SK-N-SH (cell line): ENCODE measurements at regions not wholly inside any gene's neighbourhood (a gene's known extent, or its start where the extent isn't known, plus 50 kb on each side); places are given as distances from the start of the nearest gene placed in this dataset.

ENCODE experiments used
- CHD2 ChIP-seq: fragments of 150-350 bp; IDR thresholded peaks from 2 replicates; pipeline ENCODE4 v1.6.1; 2018; ENCODE audit warnings: low read length; ENCODE audit not compliant: partially characterized antibody
- FOXM1 ChIP-seq: IDR thresholded peaks from 2 replicates; pipeline ENCODE4 v1.4.0; 2012; ENCODE audit warnings: low read depth, mild to moderate bottlenecking
- TF ChIP-seq, protein P1 (sequence below): IDR thresholded peaks from 2 replicates; pipeline ENCODE4 v1.4.0; 2012; ENCODE audit warnings: low read depth

DNA sequence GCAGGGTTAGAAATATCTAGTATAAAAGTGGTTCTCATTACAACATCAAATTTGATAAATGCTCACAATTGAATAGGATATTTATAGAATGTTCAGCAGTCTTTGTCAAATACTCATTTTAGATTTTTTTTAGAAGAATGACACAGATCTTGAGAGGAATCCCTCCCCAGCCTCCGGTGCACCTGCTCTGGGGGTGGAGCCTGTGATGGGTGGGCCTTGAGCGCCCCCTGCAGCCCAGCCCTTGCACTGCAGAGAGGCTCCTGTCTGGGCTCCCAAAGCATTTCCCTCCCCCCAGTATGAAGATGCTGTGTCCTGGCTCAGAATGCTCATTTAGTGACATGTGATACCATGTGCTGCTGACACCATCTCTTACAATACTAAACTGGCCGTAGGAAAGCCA is 792.3 kb downstream of the TMEM121 start:
- TF ChIP-seq CHD2 (no peak), FOXM1 (no peak)
- TF ChIP-seq, protein P1, sequence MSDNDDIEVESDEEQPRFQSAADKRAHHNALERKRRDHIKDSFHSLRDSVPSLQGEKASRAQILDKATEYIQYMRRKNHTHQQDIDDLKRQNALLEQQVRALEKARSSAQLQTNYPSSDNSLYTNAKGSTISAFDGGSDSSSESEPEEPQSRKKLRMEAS = no peak
